ENCODE measurements at regions not wholly inside any gene's neighbourhood (a gene's known extent, or its start where the extent isn't known, plus 50 kb on each side); places are given as distances from the start of the nearest gene placed in this dataset.

GRCh38 chr10:123284022-123284421 lies 129.8 kb downstream of the BUB3 start:
- TF ChIP-seq EZH2 (IDR thresholded peaks at IDR 0.05; ENCODE audit: insufficient read depth, poor library complexity, severe bottlenecking) (no peak), EZH2phosphoT487 (IDR thresholded peaks at IDR 0.05; ENCODE audit: insufficient read depth, low read depth) (no peak)
- Histone ChIP-seq H3K4me1 (ENCODE audit: insufficient read depth) (peaks cover 5% of the 10 kb centered on the region), H3K4me2 (ENCODE audit: unreplicated experiment) (no peak overlapping the region), H3K9me3 (ENCODE audit: low read depth) (no peaks in the 10 kb centered on the region), H4K20me1 (ENCODE audit: insufficient read depth) (no peaks in the 10 kb centered on the region), H3F3A (ENCODE audit: insufficient read depth) (peaks cover 13% of the 10 kb centered on the region), H3K27ac (no peak overlapping the region), H3K9me2 (ENCODE audit: insufficient read depth) (no peaks in the 10 kb centered on the region), H3K36me3 (ENCODE audit: low read depth) (no peaks in the 10 kb centered on the region), H3K79me2 (ENCODE audit: insufficient read depth) (no peaks in the 10 kb centered on the region), H3K4me3 (no peak overlapping the region), H2AFZ (no peak overlapping the region), H3K27me3 (replicated peaks; ENCODE audit: insufficient read depth) (0 out of 2 replicates have a peak, but pooled peaks cover 6% of the 10 kb centered on the region), H3K9ac (no peak overlapping the region)
- DNase-seq = peak; percentile 5
- in situ Hi-C loops (cut with MboI) = no loop called here

DNA sequence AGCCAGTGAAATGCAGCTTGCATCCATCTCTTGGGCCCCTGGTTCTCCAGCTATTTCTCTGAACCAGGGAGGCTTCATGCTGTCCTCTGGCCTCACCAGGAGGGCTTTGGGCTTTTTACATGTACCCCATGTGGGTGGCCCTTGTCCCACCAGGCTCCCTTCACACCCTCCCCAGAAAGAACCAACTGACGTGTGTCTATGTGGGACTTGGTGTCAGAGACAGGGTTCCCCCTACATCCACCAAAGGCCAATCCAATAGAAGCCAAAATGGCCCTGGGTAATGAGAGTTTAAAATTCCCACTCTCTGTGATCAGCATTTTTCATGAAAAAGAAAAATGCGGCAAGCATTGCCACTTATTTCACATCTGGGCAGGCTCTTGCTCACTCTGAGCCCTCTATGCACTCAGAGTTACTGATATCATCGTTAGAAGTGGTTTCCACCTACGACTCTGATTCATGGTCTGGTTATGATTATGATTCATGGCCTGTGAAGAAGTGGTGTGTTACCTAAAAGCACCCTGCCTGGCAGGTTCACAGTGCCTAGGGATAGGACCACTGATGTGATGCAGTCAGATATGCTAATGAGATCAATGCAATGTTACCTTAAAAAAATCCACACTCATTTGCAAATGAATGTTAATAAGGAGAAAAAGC lies 133.5 kb downstream of the BUB3 start:
- H4K20me1 ChIP-seq (ENCODE audit: insufficient read depth) = no peaks in the 10 kb centered on the region
- no peak overlapping the region for H3K4me3 ChIP-seq
- H3K79me2 ChIP-seq (ENCODE audit: insufficient read depth) = no peaks in the 10 kb centered on the region
- H2AFZ ChIP-seq = no peak overlapping the region
- H3K9me2 ChIP-seq (ENCODE audit: insufficient read depth) = no peaks in the 10 kb centered on the region
- in situ Hi-C loops (cut with MboI) = no loop called here
- H3K36me3 ChIP-seq (ENCODE audit: low read depth) = no peaks in the 10 kb centered on the region
- peak; percentile 76 for DNase-seq
- 35 to 42% methylated on average over 4 of the region's 4 CpGs for WGBS, 2 experiments (ENCODE audit: low coverage in 1 of 2, low lambda C conversion rate in 2 of 2, missing lambda C conversion rate in 2 of 2)
- TF ChIP-seq EZH2 (IDR thresholded peaks at IDR 0.05; ENCODE audit: insufficient read depth, poor library complexity, severe bottlenecking) (no peak), EZH2phosphoT487 (IDR thresholded peaks at IDR 0.05; ENCODE audit: insufficient read depth, low read depth) (no peak)
- no peak overlapping the region for H3K27ac ChIP-seq
- peaks cover 13% of the 10 kb centered on the region for H3F3A ChIP-seq (ENCODE audit: insufficient read depth)
- H3K9ac ChIP-seq = no peak overlapping the region
- no peaks in the 10 kb centered on the region for H3K27me3 ChIP-seq (replicated peaks; ENCODE audit: insufficient read depth)
- no peaks in the 10 kb centered on the region for H3K9me3 ChIP-seq (ENCODE audit: low read depth)
- peaks cover 5% of the 10 kb centered on the region for H3K4me1 ChIP-seq (ENCODE audit: insufficient read depth)
- no peak overlapping the region for H3K4me2 ChIP-seq (ENCODE audit: unreplicated experiment)

- H3K4me1 ChIP-seq (ENCODE audit: insufficient read depth) = peaks cover 5% of the 10 kb centered on the region
- TF ChIP-seq EZH2 (IDR thresholded peaks at IDR 0.05; ENCODE audit: insufficient read depth, poor library complexity, severe bottlenecking) = no peak
- no peak for TF ChIP-seq EZH2phosphoT487 (IDR thresholded peaks at IDR 0.05; ENCODE audit: insufficient read depth, low read depth)
- H3K9me3 ChIP-seq (ENCODE audit: low read depth) = no peaks in the 10 kb centered on the region
- H3K9ac ChIP-seq = no peak overlapping the region
- H3K9me2 ChIP-seq (ENCODE audit: insufficient read depth) = no peaks in the 10 kb centered on the region
- H3K4me2 ChIP-seq (ENCODE audit: unreplicated experiment) = no peak overlapping the region
- no peak overlapping the region for H3K4me3 ChIP-seq
- no peak overlapping the region for H3K27ac ChIP-seq
- DNase-seq = no peak
- peaks cover 13% of the 10 kb centered on the region for H3F3A ChIP-seq (ENCODE audit: insufficient read depth)
- WGBS, 2 experiments (ENCODE audit: low coverage in 1 of 2, low lambda C conversion rate in 2 of 2, missing lambda C conversion rate in 2 of 2) = 32 to 45% methylated on average over 1 of the region's 1 CpG
- H3K79me2 ChIP-seq (ENCODE audit: insufficient read depth) = no peaks in the 10 kb centered on the region
- H3K27me3 ChIP-seq (replicated peaks; ENCODE audit: insufficient read depth) = no peaks in the 10 kb centered on the region
- in situ Hi-C loops (cut with MboI) = no loop called here
- no peaks in the 10 kb centered on the region for H4K20me1 ChIP-seq (ENCODE audit: insufficient read depth)
- H2AFZ ChIP-seq = no peak overlapping the region
- H3K36me3 ChIP-seq (ENCODE audit: low read depth) = no peaks in the 10 kb centered on the region
Observed at GRCh38 chr10:123289432-123289831, 135.2 kb downstream of the BUB3 start.

DNA sequence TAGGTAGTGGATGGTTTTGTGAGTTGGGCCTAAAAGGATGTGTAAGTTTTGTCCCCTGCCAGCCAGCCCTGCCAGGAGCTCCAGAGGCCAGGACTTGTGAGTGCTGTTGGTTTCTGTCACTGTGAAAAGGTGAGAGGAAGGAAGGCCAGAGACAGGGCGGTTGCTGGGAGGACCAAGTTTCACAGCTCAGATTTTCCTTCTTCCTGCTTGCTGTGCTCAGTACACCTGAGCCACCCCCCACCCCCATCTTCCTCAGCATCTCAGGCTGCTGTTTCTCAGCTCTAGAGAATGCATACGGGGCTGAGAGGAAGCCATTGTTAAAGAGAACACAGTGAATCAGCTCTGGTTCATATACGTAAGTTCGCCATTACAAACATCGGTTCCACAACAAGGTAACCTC lies 139.9 kb downstream of the BUB3 start:
- Histone ChIP-seq H4K20me1 (ENCODE audit: insufficient read depth) (no peaks in the 10 kb centered on the region), H3K79me2 (ENCODE audit: insufficient read depth) (no peaks in the 10 kb centered on the region), H3K4me1 (ENCODE audit: insufficient read depth) (no peaks in the 10 kb centered on the region), H3K9me2 (ENCODE audit: insufficient read depth) (no peaks in the 10 kb centered on the region), H3K36me3 (ENCODE audit: low read depth) (no peaks in the 10 kb centered on the region), H3K27ac (no peak overlapping the region), H3F3A (ENCODE audit: insufficient read depth) (no peaks in the 10 kb centered on the region), H3K9ac (no peak overlapping the region), H3K4me3 (no peak overlapping the region), H2AFZ (no peak overlapping the region), H3K27me3 (replicated peaks; ENCODE audit: insufficient read depth) (no peaks in the 10 kb centered on the region), H3K9me3 (ENCODE audit: low read depth) (no peaks in the 10 kb centered on the region), H3K4me2 (ENCODE audit: unreplicated experiment) (no peak overlapping the region)
- WGBS, 2 experiments (ENCODE audit: low coverage in 1 of 2, low lambda C conversion rate in 2 of 2, missing lambda C conversion rate in 2 of 2) = 65% methylated on average over 5 of the region's 5 CpGs
- no peak for DNase-seq
- TF ChIP-seq EZH2phosphoT487 (IDR thresholded peaks at IDR 0.05; ENCODE audit: insufficient read depth, low read depth) (no peak), EZH2 (IDR thresholded peaks at IDR 0.05; ENCODE audit: insufficient read depth, poor library complexity, severe bottlenecking) (no peak)
- in situ Hi-C loops (cut with MboI) = no loop called here

DNA sequence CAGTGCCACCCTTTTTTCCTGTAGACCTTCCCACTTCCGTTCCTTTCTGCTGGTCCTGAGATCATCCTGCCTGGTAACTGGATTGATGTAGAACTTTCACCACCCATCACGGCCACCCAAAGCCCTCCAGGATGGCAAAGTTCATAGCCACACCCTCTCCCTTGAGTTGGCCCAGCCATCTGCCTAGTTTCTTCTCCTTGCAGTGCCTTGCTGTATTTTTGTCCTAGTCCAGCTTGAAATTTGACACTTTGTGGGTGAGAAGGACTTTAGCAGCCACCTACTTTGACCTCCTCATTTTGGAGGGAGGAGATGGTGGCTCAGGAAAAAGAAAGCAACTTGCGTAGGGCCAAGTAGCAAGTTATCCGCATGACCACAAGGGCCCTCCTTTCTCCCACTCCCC lies 140.7 kb downstream of the BUB3 start:
- WGBS, 2 experiments (ENCODE audit: low coverage in 1 of 2, low lambda C conversion rate in 2 of 2, missing lambda C conversion rate in 2 of 2) = 59 to 61% methylated on average over 4 of the region's 4 CpGs
- no peaks in the 10 kb centered on the region for H4K20me1 ChIP-seq (ENCODE audit: insufficient read depth)
- H3K27me3 ChIP-seq (replicated peaks; ENCODE audit: insufficient read depth) = no peaks in the 10 kb centered on the region
- H3K4me1 ChIP-seq (ENCODE audit: insufficient read depth) = no peaks in the 10 kb centered on the region
- H3K4me2 ChIP-seq (ENCODE audit: unreplicated experiment) = no peak overlapping the region
- no peak overlapping the region for H2AFZ ChIP-seq
- H3K79me2 ChIP-seq (ENCODE audit: insufficient read depth) = no peaks in the 10 kb centered on the region
- H3K9me3 ChIP-seq (ENCODE audit: low read depth) = no peaks in the 10 kb centered on the region
- H3K9ac ChIP-seq = no peak overlapping the region
- H3F3A ChIP-seq (ENCODE audit: insufficient read depth) = no peaks in the 10 kb centered on the region
- H3K36me3 ChIP-seq (ENCODE audit: low read depth) = no peaks in the 10 kb centered on the region
- no peak overlapping the region for H3K27ac ChIP-seq
- in situ Hi-C loops (cut with MboI) = no loop called here
- H3K9me2 ChIP-seq (ENCODE audit: insufficient read depth) = no peaks in the 10 kb centered on the region
- DNase-seq = no peak
- no peak for TF ChIP-seq EZH2phosphoT487 (IDR thresholded peaks at IDR 0.05; ENCODE audit: insufficient read depth, low read depth)
- no peak for TF ChIP-seq EZH2 (IDR thresholded peaks at IDR 0.05; ENCODE audit: insufficient read depth, poor library complexity, severe bottlenecking)
- H3K4me3 ChIP-seq = no peak overlapping the region

Measured in GM23248 (cell line).